Left cardiac atrium (tissue), 2 donors: ENCODE measurements at regions not wholly inside any gene's neighbourhood (a gene's known extent, or its start where the extent isn't known, plus 50 kb on each side); places are given as distances from the start of the nearest gene placed in this dataset.

Source experiments
- microRNA-seq, 2 donors: library from miRNA; unstranded; fragments of <30 nt; microRNA quantifications; one replicate each; pipeline ENCODE4 v1.2.0, GENCODE V29; 2020
- donor health status: DM: no; HTN: yes; CAD: no; lungs with severe emphysema.
- donor health status: DM: yes; HTN: yes; CAD: no.

Small RNAs in the stretch of these regions (microRNA-seq; reads per million reads assigned to microRNA genes)
- 0 reads per million in 2 donors for gene MIR6817
